ENCODE measurements at regions not wholly inside any gene's neighbourhood (a gene's known extent, or its start where the extent isn't known, plus 50 kb on each side); places are given as distances from the start of the nearest gene placed in this dataset.

DNA sequence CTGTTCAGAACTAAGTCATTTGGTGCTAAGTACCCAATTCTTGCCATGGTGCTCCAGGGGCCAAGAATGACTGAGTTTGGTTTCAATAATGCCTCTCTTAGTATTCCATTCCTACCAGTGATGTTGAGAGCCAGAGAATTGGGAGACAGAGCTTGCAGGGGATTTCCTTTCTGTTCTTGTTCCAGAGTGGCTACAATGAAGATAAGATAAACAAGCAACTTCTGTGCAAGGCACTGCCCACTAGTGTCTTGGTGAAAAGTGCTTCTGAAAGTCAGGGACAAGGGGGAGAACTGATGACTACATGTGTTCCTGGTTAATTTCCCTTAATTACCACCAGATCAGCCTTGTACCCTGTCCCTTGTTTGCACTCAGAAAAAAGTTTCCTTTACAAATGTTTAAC is 421.6 kb downstream of the BCKDHB start:
- intact Hi-C loops (cut with micrococcal nuclease; ENCODE audit: unreplicated experiment) = no loop called here
- no peak for DNase-seq (ENCODE audit: low spot score)
- CTCF ChIA-PET = no interaction called here
- POLR2A ChIA-PET (ENCODE audit: low non-redundant PET) = no interaction called here
- peaks cover 13% of the 10 kb centered on the region for H3K4me1 ChIP-seq (ENCODE audit: insufficient read depth, low read length, poor library complexity, severe bottlenecking)
- no peak overlapping the region for H3K4me3 ChIP-seq (ENCODE audit: low read depth, low read length, poor library complexity, severe bottlenecking)
- no peaks in the 10 kb centered on the region for H3K36me3 ChIP-seq (ENCODE audit: insufficient read depth, low read length, poor library complexity, severe bottlenecking)
- H3K27ac ChIP-seq (ENCODE audit: low read depth, low read length, poor library complexity, severe bottlenecking) = no peak overlapping the region
- no TSS peak for BruUV-seq (replicated peaks)
- TF ChIP-seq EZH2 (IDR thresholded peaks at IDR 0.05; ENCODE audit: borderline replicate concordance, low read depth, low read length, poor library complexity, severe bottlenecking) = no peak
- TF ChIP-seq CTCF (conservative IDR thresholded peaks at IDR 0.05; ENCODE audit: low read depth, low read length) = no peak
- no peaks in the 10 kb centered on the region for H3K27me3 ChIP-seq (replicated peaks; ENCODE audit: insufficient read depth, low read depth, low read length, poor library complexity)
- H3K9me3 ChIP-seq (ENCODE audit: low read depth, low read length, poor library complexity, severe bottlenecking) = no peaks in the 10 kb centered on the region

DNA sequence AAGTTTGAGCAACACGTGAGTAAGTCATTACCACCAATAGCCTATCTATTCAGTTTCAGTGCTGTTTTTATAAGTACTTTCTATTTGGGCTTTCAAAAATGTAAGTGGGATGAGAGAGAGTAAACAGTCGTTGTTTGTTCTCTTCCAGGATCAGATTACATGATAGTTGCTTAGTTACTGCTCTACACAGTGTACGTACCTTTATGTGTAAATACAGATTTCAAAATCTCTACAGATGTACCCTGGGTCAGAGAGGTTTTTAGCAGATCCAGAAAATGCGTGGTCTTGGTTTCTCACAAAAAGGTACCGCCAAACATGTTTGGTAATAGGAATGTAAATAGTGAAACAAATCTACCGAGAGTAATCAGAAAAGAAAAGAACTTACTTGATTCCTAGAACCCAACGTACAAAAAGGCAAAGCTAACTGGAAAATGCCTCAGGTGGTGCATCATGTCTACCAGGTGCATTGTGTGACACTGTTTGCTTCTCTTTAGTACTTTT is 421.1 kb downstream of the BCKDHB start:
- Histone ChIP-seq H3K4me3 (ENCODE audit: low read depth, low read length, poor library complexity, severe bottlenecking) (no peak overlapping the region), H3K27ac (ENCODE audit: low read depth, low read length, poor library complexity, severe bottlenecking) (no peak overlapping the region), H3K27me3 (replicated peaks; ENCODE audit: insufficient read depth, low read depth, low read length, poor library complexity) (no peaks in the 10 kb centered on the region), H3K9me3 (ENCODE audit: low read depth, low read length, poor library complexity, severe bottlenecking) (no peaks in the 10 kb centered on the region), H3K36me3 (ENCODE audit: insufficient read depth, low read length, poor library complexity, severe bottlenecking) (no peaks in the 10 kb centered on the region), H3K4me1 (ENCODE audit: insufficient read depth, low read length, poor library complexity, severe bottlenecking) (peaks cover 18% of the 10 kb centered on the region)
- BruUV-seq (replicated peaks) = no TSS peak
- POLR2A ChIA-PET (ENCODE audit: low non-redundant PET) = no interaction called here
- CTCF ChIA-PET = no interaction called here
- TF ChIP-seq EZH2 (IDR thresholded peaks at IDR 0.05; ENCODE audit: borderline replicate concordance, low read depth, low read length, poor library complexity, severe bottlenecking) = no peak
- TF ChIP-seq CTCF (conservative IDR thresholded peaks at IDR 0.05; ENCODE audit: low read depth, low read length) = no peak
- DNase-seq (ENCODE audit: low spot score) = no peak
- intact Hi-C loops (cut with micrococcal nuclease; ENCODE audit: unreplicated experiment) = no loop called here

DNA sequence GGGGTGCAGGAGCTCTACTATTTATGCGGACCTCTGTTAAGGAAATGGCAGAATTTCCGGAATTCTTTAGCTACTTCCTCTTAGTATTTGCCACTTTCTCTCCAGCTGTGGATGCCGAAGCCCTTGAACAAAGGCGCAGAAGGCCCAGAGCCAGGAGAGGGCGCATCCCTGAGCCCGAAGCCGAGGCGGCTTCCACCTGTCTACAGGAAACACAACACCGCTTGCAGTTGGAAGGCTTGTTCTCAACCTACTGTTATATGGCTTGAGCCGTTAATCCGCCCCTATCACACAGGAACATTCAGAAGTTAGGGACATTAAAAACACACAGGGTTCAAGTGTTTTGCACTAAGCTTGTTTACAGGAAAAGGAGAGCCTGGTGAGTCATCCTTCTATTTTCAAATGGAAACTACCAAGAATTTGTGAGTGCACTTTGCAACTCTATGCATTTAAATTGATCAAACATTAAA is 417.1 kb downstream of the BCKDHB start:
- Histone ChIP-seq H3K9me3 (ENCODE audit: low read depth, low read length, poor library complexity, severe bottlenecking) (no peaks in the 10 kb centered on the region), H3K4me3 (ENCODE audit: low read depth, low read length, poor library complexity, severe bottlenecking) (peak overlapping the region; percentile 18), H3K4me1 (ENCODE audit: insufficient read depth, low read length, poor library complexity, severe bottlenecking) (peaks cover 24% of the 10 kb centered on the region), H3K27me3 (replicated peaks; ENCODE audit: insufficient read depth, low read depth, low read length, poor library complexity) (no peaks in the 10 kb centered on the region), H3K27ac (ENCODE audit: low read depth, low read length, poor library complexity, severe bottlenecking) (peak overlapping the region; percentile 70), H3K36me3 (ENCODE audit: insufficient read depth, low read length, poor library complexity, severe bottlenecking) (no peaks in the 10 kb centered on the region)
- intact Hi-C loops (cut with micrococcal nuclease; ENCODE audit: unreplicated experiment) = no loop called here
- TF ChIP-seq EZH2 (IDR thresholded peaks at IDR 0.05; ENCODE audit: borderline replicate concordance, low read depth, low read length, poor library complexity, severe bottlenecking) (no peak), CTCF (conservative IDR thresholded peaks at IDR 0.05; ENCODE audit: low read depth, low read length) (peak; percentile 75)
- no TSS peak for BruUV-seq (replicated peaks)
- ChIA-PET POLR2A (ENCODE audit: low non-redundant PET) (no interaction called here), CTCF (no interaction called here)
- DNase-seq (ENCODE audit: low spot score) = peak; percentile 86
